Skeletal muscle satellite cell (primary cell): ENCODE measurements at regions not wholly inside any gene's neighbourhood (a gene's known extent, or its start where the extent isn't known, plus 50 kb on each side); places are given as distances from the start of the nearest gene placed in this dataset.
A peak's percentile ranks its signal among the peaks of the same experiment; 100 is the strongest.

ENCODE experiments used
- H3K27me3 ChIP-seq: 2 replicates; pipeline ENCODE4 v1.7.0; 2013; ENCODE audit warnings: low read length; ENCODE audit not compliant: control insufficient read depth, insufficient read depth
- H3K36me3 ChIP-seq: 2 replicates; pipeline ENCODE4 v1.7.0; 2013; ENCODE audit warnings: mild to moderate bottlenecking, control low read depth, low read length; ENCODE audit not compliant: insufficient read depth
- H3K4me1 ChIP-seq: 2 replicates; pipeline ENCODE4 v1.7.0; 2013; ENCODE audit warnings: low read length; ENCODE audit not compliant: control insufficient read depth, insufficient read depth
- H3K4me2 ChIP-seq: 2 replicates; pipeline ENCODE4 v1.7.0; 2013; ENCODE audit warnings: mild to moderate bottlenecking, low read length
- H3K4me3 ChIP-seq: 2 replicates; pipeline ENCODE4 v1.7.0; 2013; ENCODE audit warnings: low read length
- H3K9ac ChIP-seq: 2 replicates; pipeline ENCODE4 v1.7.0; 2013; ENCODE audit warnings: mild to moderate bottlenecking, low read depth, low read length, moderate library complexity
- H3K9me3 ChIP-seq: replicated peaks from 2 replicates; pipeline ENCODE4 v1.7.0; 2013; ENCODE audit warnings: mild to moderate bottlenecking, control low read depth, low read length

GRCh38 chr12:107441665-107442300, 243.8 kb upstream of the PWP1 start:
- H3K36me3 ChIP-seq = no peaks in the 10 kb centered on the region
- peak overlapping the region; percentile 75 for H3K4me2 ChIP-seq
- no peaks in the 10 kb centered on the region for H3K27me3 ChIP-seq
- peak overlapping the region; percentile 45 for H3K4me3 ChIP-seq
- H3K9me3 ChIP-seq = no peaks in the 10 kb centered on the region
- H3K9ac ChIP-seq = peak overlapping the region; percentile 60
- H3K4me1 ChIP-seq = no peaks in the 10 kb centered on the region

- H3K9ac ChIP-seq = peak overlapping the region; percentile 60
- H3K4me2 ChIP-seq = peak overlapping the region; percentile 75
- H3K4me3 ChIP-seq = peak overlapping the region; percentile 45
- H3K36me3 ChIP-seq = no peaks in the 10 kb centered on the region
- H3K4me1 ChIP-seq = no peaks in the 10 kb centered on the region
- no peaks in the 10 kb centered on the region for H3K27me3 ChIP-seq
- H3K9me3 ChIP-seq = no peaks in the 10 kb centered on the region
Observed at GRCh38 chr12:107442326-107442987, 243.1 kb upstream of the PWP1 start.

- Histone ChIP-seq H3K4me2 (no peak overlapping the region), H3K27me3 (no peaks in the 10 kb centered on the region), H3K36me3 (no peaks in the 10 kb centered on the region), H3K9me3 (no peaks in the 10 kb centered on the region), H3K4me3 (no peak overlapping the region), H3K9ac (no peak overlapping the region), H3K4me1 (no peaks in the 10 kb centered on the region)
Observed at GRCh38 chr12:107443320-107444090, 242.1 kb upstream of the PWP1 start.

GRCh38 chr12:107444771-107445170, 240.8 kb upstream of the PWP1 start:
- Histone ChIP-seq H3K36me3 (no peaks in the 10 kb centered on the region), H3K4me1 (peaks cover 8% of the 10 kb centered on the region), H3K4me3 (no peak overlapping the region), H3K9me3 (no peaks in the 10 kb centered on the region), H3K27me3 (no peaks in the 10 kb centered on the region), H3K9ac (no peak overlapping the region), H3K4me2 (no peak overlapping the region)

GRCh38 chr12:107446476-107446875, 239.1 kb upstream of the PWP1 start:
- Histone ChIP-seq H3K4me3 (no peak overlapping the region), H3K4me1 (peaks cover 17% of the 10 kb centered on the region), H3K9ac (no peak overlapping the region), H3K27me3 (no peaks in the 10 kb centered on the region), H3K4me2 (no peak overlapping the region), H3K9me3 (no peaks in the 10 kb centered on the region), H3K36me3 (no peaks in the 10 kb centered on the region)

- H3K9ac ChIP-seq = no peak overlapping the region
- no peaks in the 10 kb centered on the region for H3K36me3 ChIP-seq
- H3K27me3 ChIP-seq = no peaks in the 10 kb centered on the region
- H3K4me2 ChIP-seq = no peak overlapping the region
- H3K4me1 ChIP-seq = peaks cover 17% of the 10 kb centered on the region
- no peak overlapping the region for H3K4me3 ChIP-seq
- H3K9me3 ChIP-seq = no peaks in the 10 kb centered on the region
Observed at GRCh38 chr12:107447336-107447735, 238.3 kb upstream of the PWP1 start.

GRCh38 chr12:107448198-107448597, 237.4 kb upstream of the PWP1 start:
- Histone ChIP-seq H3K36me3 (no peaks in the 10 kb centered on the region), H3K4me3 (no peak overlapping the region), H3K9me3 (no peaks in the 10 kb centered on the region), H3K4me2 (no peak overlapping the region), H3K4me1 (peaks cover 17% of the 10 kb centered on the region), H3K27me3 (no peaks in the 10 kb centered on the region), H3K9ac (no peak overlapping the region)

GRCh38 chr12:107449891-107450290, 235.7 kb upstream of the PWP1 start:
- Histone ChIP-seq H3K4me3 (no peak overlapping the region), H3K27me3 (no peaks in the 10 kb centered on the region), H3K36me3 (no peaks in the 10 kb centered on the region), H3K4me2 (no peak overlapping the region), H3K9me3 (no peaks in the 10 kb centered on the region), H3K4me1 (peaks cover 17% of the 10 kb centered on the region), H3K9ac (no peak overlapping the region)

GRCh38 chr12:107450541-107450940, 235.1 kb upstream of the PWP1 start:
- Histone ChIP-seq H3K9ac (no peak overlapping the region), H3K36me3 (no peaks in the 10 kb centered on the region), H3K27me3 (no peaks in the 10 kb centered on the region), H3K4me2 (no peak overlapping the region), H3K4me3 (no peak overlapping the region), H3K4me1 (peaks cover 17% of the 10 kb centered on the region), H3K9me3 (no peaks in the 10 kb centered on the region)

- H3K4me2 ChIP-seq = no peak overlapping the region
- peaks cover 17% of the 10 kb centered on the region for H3K4me1 ChIP-seq
- no peaks in the 10 kb centered on the region for H3K9me3 ChIP-seq
- no peak overlapping the region for H3K9ac ChIP-seq
- H3K36me3 ChIP-seq = no peaks in the 10 kb centered on the region
- no peaks in the 10 kb centered on the region for H3K27me3 ChIP-seq
- H3K4me3 ChIP-seq = no peak overlapping the region
Observed at GRCh38 chr12:107451246-107451645, 234.4 kb upstream of the PWP1 start.

- Histone ChIP-seq H3K36me3 (no peaks in the 10 kb centered on the region), H3K4me2 (no peak overlapping the region), H3K9me3 (no peaks in the 10 kb centered on the region), H3K4me1 (peaks cover 13% of the 10 kb centered on the region), H3K4me3 (no peak overlapping the region), H3K9ac (no peak overlapping the region), H3K27me3 (no peaks in the 10 kb centered on the region)
Observed at GRCh38 chr12:107454109-107454830, 231.3 kb upstream of the PWP1 start.
